Esophagus muscularis mucosa (tissue), 4 donors: ENCODE measurements at regions not wholly inside any gene's neighbourhood (a gene's known extent, or its start where the extent isn't known, plus 50 kb on each side); places are given as distances from the start of the nearest gene placed in this dataset.

Experiments
- DNase-seq: peaks from one replicate; pipeline ENCODE4 v3.0.0-alpha.2; 2017; ENCODE audit errors: extremely low spot score
- H3K27ac ChIP-seq, 4 donors: fragments of 200-600 bp; sonication (generic); replicated peaks in 1 of 4; 1 replicate in 3 of 4; 2 replicates in 1 of 4; pipeline ENCODE4 v1.5.1; 2016 to 2019; ENCODE audit warnings: mild to moderate bottlenecking in 1 of 4
- H3K27me3 ChIP-seq, 4 donors: fragments of 200-600 bp; sonication (generic); one replicate each; pipeline versions ENCODE4 v1.5.1 to v1.6.0; 2016 to 2019
- H3K36me3 ChIP-seq, 4 donors: fragments of 200-600 bp; sonication (generic); one replicate each; pipeline ENCODE4 v1.5.1; 2016 to 2019
- H3K4me1 ChIP-seq, 4 donors: fragments of 200-600 bp; sonication (generic); one replicate each; pipeline ENCODE4 v1.5.1; 2016 to 2019
- H3K4me3 ChIP-seq, 4 donors: fragments of 200-600 bp; sonication (generic); 1 replicate in 2 of 4; 2 replicates in 2 of 4; pipeline ENCODE4 v1.5.1; 2016 to 2019; ENCODE audit warnings: mild to moderate bottlenecking in 4 of 4, moderate library complexity in 1 of 4
- H3K9me3 ChIP-seq, 4 donors: fragments of 200-600 bp; sonication (generic); 1 replicate in 3 of 4; 2 replicates in 1 of 4; pipeline ENCODE4 v1.5.1; 2016 to 2019
- EP300 ChIP-seq: sonication (generic); formaldehyde crosslinking; IDR thresholded peaks from one replicate; pipeline ENCODE4 v1.6.1; 2017; ENCODE audit warnings: antibody characterized with exemption
- POLR2A ChIP-seq: fragments of 450-650 bp; IDR thresholded peaks from one replicate; pipeline ENCODE4 v1.6.1; 2017; ENCODE audit warnings: antibody characterized with exemption, moderate library complexity, mild to moderate bottlenecking, low read depth
- POLR2AphosphoS5 ChIP-seq, 2 donors: sonication (generic); formaldehyde crosslinking; IDR thresholded peaks; one replicate each; pipeline ENCODE4 v1.6.1; 2017; ENCODE audit warnings: antibody characterized with exemption in 2 of 2
- WGBS: methylation state at CpG from one replicate; pipeline ENCODE4 v1.1.5; 2018; 5-methylcytosine and 5-hydroxymethylcytosine counted together
- intact Hi-C: fragments of 100-400 bp; cut with DNase I; formaldehyde crosslinking; loops from one replicate; pipeline ENCODE4 v1.15.1; 2023
- TF ChIP-seq, protein P1 (sequence below), 3 experiments: fragments of 200-600 bp in 2 of 3; fragments of 450-650 bp in 1 of 3; sonication (generic) in 2 of 3; IDR thresholded peaks; one replicate each; pipeline ENCODE4 v1.5.1; 2017 to 2019; ENCODE audit warnings: antibody characterized with exemption in 3 of 3, mild to moderate bottlenecking in 2 of 3, moderate library complexity in 1 of 3

- H3K4me1 ChIP-seq: peaks cover 7 to 14% (median 13%) of the 10 kb centered on the region in 4 donors
- TF ChIP-seq EP300 (no peak), POLR2AphosphoS5 (IDR thresholded peaks at IDR 0.05) (no peak), POLR2A (no peak)
- TF ChIP-seq, protein P1, sequence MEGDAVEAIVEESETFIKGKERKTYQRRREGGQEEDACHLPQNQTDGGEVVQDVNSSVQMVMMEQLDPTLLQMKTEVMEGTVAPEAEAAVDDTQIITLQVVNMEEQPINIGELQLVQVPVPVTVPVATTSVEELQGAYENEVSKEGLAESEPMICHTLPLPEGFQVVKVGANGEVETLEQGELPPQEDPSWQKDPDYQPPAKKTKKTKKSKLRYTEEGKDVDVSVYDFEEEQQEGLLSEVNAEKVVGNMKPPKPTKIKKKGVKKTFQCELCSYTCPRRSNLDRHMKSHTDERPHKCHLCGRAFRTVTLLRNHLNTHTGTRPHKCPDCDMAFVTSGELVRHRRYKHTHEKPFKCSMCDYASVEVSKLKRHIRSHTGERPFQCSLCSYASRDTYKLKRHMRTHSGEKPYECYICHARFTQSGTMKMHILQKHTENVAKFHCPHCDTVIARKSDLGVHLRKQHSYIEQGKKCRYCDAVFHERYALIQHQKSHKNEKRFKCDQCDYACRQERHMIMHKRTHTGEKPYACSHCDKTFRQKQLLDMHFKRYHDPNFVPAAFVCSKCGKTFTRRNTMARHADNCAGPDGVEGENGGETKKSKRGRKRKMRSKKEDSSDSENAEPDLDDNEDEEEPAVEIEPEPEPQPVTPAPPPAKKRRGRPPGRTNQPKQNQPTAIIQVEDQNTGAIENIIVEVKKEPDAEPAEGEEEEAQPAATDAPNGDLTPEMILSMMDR (IDR thresholded peaks at IDR 0.05): no peak
- H3K27me3 ChIP-seq: peaks cover 0 to 12% (median 0%) of the 10 kb centered on the region in 4 donors
- no peaks in the 10 kb centered on the region for H3K36me3 ChIP-seq
- no peak overlapping the region for H3K27ac ChIP-seq
- intact Hi-C loops: no loop called here
- DNase-seq: no peak
- no peaks in the 10 kb centered on the region for H3K9me3 ChIP-seq
- no peak overlapping the region for H3K4me3 ChIP-seq
- 10% methylated on average over 4 of the region's 4 CpGs for WGBS
Measured at GRCh38 chr2:41836948-41837347, 210.9 kb upstream of the PKDCC start.

GRCh38 chr2:41837610-41838009, 210.2 kb upstream of the PKDCC start:
- no peaks in the 10 kb centered on the region for H3K9me3 ChIP-seq
- DNase-seq: no peak
- no peak overlapping the region for H3K27ac ChIP-seq
- intact Hi-C loops: no loop called here
- H3K27me3 ChIP-seq: peaks cover 0 to 12% (median 0%) of the 10 kb centered on the region in 4 donors
- TF ChIP-seq, protein P1 (IDR thresholded peaks at IDR 0.05): no peak
- TF ChIP-seq POLR2A: no peak
- no peak for TF ChIP-seq EP300
- TF ChIP-seq POLR2AphosphoS5 (IDR thresholded peaks at IDR 0.05): no peak
- H3K4me1 ChIP-seq: peaks cover 7 to 16% (median 13%) of the 10 kb centered on the region in 4 donors
- H3K4me3 ChIP-seq: no peak overlapping the region
- H3K36me3 ChIP-seq: no peaks in the 10 kb centered on the region

GRCh38 chr2:41840702-41841551, 206.9 kb upstream of the PKDCC start:
- TF ChIP-seq POLR2A (no peak), POLR2AphosphoS5 (IDR thresholded peaks at IDR 0.05) (peak; percentile 73 to 74)
- TF ChIP-seq, protein P1 (IDR thresholded peaks at IDR 0.05): peak in 2 of 3 experiments; percentile 96 to 99
- 2% methylated on average over 14 of the region's 48 CpGs for WGBS
- peak; percentile 99 for DNase-seq
- Histone ChIP-seq H3K4me3 (peak overlapping the region; percentile 65 to 77 (median 72)), H3K27ac (peak overlapping the region; percentile 78 to 85 (median 82)), H3K9me3 (no peaks in the 10 kb centered on the region), H3K4me1 (peaks cover 7 to 16% (median 13%) of the 10 kb centered on the region in 4 donors), H3K27me3 (peaks cover 0 to 15% (median 0%) of the 10 kb centered on the region in 4 donors), H3K36me3 (no peaks in the 10 kb centered on the region)
- intact Hi-C loops: loop anchor here (10.0 kb wide), 1 partner anchor 494 kb away; no protein-coding TSS in a partner anchor

- Histone ChIP-seq H3K36me3 (no peaks in the 10 kb centered on the region), H3K4me3 (no peak overlapping the region), H3K27ac (no peak overlapping the region), H3K9me3 (no peaks in the 10 kb centered on the region), H3K27me3 (peaks cover 0 to 9% (median 0%) of the 10 kb centered on the region in 4 donors), H3K4me1 (peaks cover 0 to 2% (median under 1%) of the 10 kb centered on the region in 4 donors)
- 33% methylated on average over 1 of the region's 1 CpG for WGBS
- intact Hi-C loops: loop anchor here (10.0 kb wide), 1 partner anchor 488 kb away; no protein-coding TSS in a partner anchor
- TF ChIP-seq EP300: no peak
- no peak for TF ChIP-seq POLR2AphosphoS5 (IDR thresholded peaks at IDR 0.05)
- TF ChIP-seq, protein P1 (IDR thresholded peaks at IDR 0.05): no peak
- TF ChIP-seq POLR2A: no peak
- peak; percentile 72 for DNase-seq
Measured at GRCh38 chr2:41846962-41847361, 200.9 kb upstream of the PKDCC start.
